ENCODE measurements at regions not wholly inside any gene's neighbourhood (a gene's known extent, or its start where the extent isn't known, plus 50 kb on each side); places are given as distances from the start of the nearest gene placed in this dataset.

GRCh38 chr1:222171005-222171404 lies 376.9 kb downstream of the HHIPL2 start:
- no peak for DNase-seq (ENCODE audit: low read depth in 2 of 2)

DNA sequence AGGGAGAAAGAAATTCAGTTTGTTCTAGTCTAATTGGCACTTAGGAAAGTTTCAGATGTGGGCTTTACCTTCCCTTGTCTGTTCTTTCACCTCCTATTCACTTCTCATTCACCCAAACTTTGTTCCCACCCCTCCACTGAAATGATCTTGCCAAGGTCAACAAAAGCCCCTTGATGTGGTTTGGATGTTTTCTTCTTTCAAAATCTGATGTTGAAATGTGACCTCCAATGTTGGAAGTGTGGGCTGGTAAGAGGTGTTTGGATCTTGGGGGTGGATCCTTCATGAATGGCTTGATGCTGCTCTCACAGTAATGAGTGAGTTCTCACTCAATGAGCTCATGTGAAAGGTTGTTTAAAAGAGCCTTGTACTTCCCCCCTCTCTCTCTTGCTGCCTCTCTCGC lies 379.3 kb downstream of the HHIPL2 start:
- no peak for DNase-seq (ENCODE audit: low read depth in 2 of 2)

GRCh38 chr1:222167896-222168295 lies 380.0 kb downstream of the HHIPL2 start:
- DNase-seq (ENCODE audit: low read depth in 2 of 2) = no peak

- DNase-seq (ENCODE audit: low read depth in 2 of 2) = peak in 1 of 2 donors; percentile 7
These were observed 380.8 kb downstream of the HHIPL2 start for GRCh38 chr1:222167111-222167510.

GRCh38 chr1:222165629-222166028 lies 382.3 kb downstream of the HHIPL2 start:
- DNase-seq (ENCODE audit: low read depth in 2 of 2) = no peak

DNA sequence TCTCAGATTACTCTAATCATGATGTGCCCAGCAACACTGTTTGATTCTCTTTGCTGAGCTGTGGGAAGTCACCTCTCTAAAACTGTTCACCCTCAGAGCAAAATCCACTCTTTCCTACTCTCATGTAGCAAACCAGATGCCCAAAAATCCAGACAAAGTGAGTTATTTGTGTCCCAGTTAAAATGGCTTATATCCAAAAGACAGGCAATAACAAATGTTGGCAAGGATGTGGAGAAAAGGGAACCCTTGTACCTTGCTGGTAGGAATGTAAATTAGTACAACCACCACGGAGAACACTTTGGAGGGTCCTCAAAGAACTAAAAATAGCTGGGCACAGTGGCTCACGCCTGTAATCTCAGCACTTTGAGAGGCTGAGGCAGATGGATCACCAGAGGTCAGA lies 384.0 kb downstream of the HHIPL2 start:
- no peak for DNase-seq (ENCODE audit: low read depth in 2 of 2)

GRCh38 chr1:222161676-222162075 lies 386.2 kb downstream of the HHIPL2 start:
- DNase-seq (ENCODE audit: low read depth in 2 of 2) = no peak

- DNase-seq (ENCODE audit: low read depth in 2 of 2) = no peak
These were observed 390.3 kb downstream of the HHIPL2 start for GRCh38 chr1:222157612-222158011.

DNA sequence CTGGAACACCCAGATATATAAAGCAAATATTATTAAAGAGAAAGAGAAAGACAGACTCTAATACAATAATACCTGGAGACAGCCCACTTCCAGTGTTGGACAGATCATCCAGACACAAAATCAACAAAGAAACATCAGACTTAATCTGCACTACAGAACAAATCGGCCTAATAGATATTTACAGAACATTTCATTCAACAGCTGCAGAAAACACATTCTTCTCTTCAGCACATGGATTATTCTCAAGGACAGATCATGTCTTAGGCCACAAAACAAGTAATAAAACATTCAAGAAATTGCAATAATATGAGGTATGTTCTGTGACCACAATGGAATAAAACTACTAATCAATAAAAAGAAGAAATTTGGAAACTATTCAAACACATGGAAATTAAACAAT lies 398.3 kb upstream of the DUSP10 start:
- DNase-seq (ENCODE audit: low read depth in 2 of 2) = no peak

DNA sequence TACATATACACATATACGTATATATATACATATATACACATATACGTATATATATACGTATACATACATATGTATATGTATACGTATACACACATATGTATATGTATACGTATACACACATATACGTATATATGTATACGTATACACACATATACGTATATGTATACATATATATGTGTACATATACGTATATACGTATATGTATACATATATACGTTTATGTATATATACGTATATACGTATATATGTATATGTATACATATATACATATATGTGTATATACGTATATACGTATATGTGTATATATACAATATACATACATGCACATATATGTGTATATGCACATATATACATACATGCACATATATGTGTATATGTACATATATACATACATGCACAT lies 396.2 kb upstream of the DUSP10 start:
- DNase-seq (ENCODE audit: low read depth in 2 of 2) = no peak

DNA sequence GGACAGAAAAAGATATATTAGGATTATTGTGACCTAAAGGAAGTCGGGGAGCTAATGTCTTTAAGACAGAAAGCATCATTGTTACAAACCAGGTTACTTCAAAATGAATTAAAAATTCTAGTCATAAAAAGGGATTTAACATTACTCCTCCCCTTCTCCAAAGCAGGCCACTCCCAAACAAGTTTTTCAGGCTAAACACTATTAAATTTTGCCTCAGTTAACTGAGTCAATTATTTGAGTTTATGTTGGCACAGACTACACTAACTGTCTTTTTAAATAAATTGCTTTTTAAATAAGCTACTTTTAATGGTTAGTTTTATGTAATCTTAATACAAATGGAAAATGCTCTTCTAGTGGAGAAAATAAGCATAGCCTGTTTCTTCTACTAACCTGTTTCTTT lies 395.0 kb upstream of the DUSP10 start:
- no peak for DNase-seq (ENCODE audit: low read depth in 2 of 2)

DNA sequence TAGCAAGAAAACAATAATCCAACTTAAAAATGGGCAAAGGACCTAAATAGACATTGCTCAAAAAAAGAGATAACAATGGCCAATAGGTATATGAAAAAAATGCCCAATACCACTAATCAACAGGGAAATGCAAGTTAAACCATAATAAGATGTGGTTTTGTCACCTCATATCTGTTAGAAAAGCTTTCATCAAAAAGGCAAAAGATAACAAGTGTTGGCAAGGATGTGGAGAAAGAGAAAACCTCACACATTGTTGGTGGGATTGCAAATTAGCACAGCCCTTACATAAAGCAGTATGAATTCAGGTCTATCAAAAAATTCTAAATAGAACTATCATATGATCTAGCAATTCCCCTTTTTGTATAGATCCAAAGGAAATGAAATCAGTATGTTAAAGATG lies 387.2 kb upstream of the DUSP10 start:
- DNase-seq (ENCODE audit: low read depth in 2 of 2) = no peak

DNA sequence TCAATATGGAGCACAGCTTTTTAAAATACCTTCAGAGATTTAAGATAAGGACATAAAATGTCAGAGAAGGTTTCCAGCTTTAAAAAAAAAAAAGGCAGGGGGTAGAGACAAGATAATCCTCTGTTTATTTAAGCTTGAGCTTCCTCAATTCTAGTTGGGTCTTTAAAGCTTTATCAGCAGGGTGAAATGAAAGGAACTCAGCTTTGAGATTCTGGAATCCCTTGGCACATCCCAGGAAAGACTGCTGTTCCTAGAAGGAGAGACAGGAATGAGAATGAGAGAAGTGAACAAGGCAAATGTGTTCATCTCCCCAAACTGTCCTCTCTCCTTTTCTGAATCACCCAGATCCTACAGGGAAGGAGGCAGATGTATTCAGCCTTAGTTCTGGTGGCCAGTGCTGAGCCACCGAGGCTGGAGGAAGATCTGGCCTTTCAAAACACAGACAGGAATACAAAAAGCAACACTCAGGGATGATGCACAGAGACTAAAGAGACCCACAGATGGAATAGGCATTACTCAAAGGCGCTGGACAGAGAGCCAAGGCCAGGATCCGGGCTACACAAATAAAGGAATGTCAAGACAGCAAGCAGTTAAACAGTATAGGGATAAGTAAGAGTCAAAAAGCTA lies 385.8 kb upstream of the DUSP10 start:
- DNase-seq (ENCODE audit: low read depth in 2 of 2) = no peak

GRCh38 chr1:222127096-222127495 lies 385.2 kb upstream of the DUSP10 start:
- no peak for DNase-seq (ENCODE audit: low read depth in 2 of 2)

- DNase-seq (ENCODE audit: low read depth in 2 of 2) = no peak
These were observed 384.2 kb upstream of the DUSP10 start for GRCh38 chr1:222126052-222126451.

- no peak for DNase-seq (ENCODE audit: low read depth in 2 of 2)
These were observed 382.7 kb upstream of the DUSP10 start for GRCh38 chr1:222124602-222125001.

DNA sequence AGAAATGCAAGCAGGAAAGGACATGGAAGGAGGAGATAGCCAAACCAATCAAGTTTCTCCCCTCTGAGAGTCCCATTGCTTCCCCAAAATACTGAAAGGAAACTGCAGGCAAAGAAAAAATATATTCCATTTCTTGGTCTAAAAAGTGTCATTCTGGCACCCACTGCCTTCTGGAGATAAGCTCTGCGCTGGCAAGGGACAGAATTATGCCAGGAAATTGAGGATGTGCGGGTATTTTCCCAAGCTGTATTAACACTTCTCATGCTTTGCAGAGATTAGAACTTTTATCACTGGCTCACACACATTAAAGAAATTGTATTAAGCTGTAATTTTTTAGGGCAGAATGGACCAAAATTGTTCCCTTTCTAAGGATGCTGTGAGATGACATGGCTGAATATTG lies 381.2 kb upstream of the DUSP10 start:
- DNase-seq (ENCODE audit: low read depth in 2 of 2) = no peak

- no peak for DNase-seq (ENCODE audit: low read depth in 2 of 2)
These were observed 375.9 kb upstream of the DUSP10 start for GRCh38 chr1:222117809-222118208.

GRCh38 chr1:222114536-222115156 lies 372.8 kb upstream of the DUSP10 start:
- no peak for DNase-seq (ENCODE audit: low read depth in 2 of 2)

GRCh38 chr1:222109836-222110235 lies 367.9 kb upstream of the DUSP10 start:
- DNase-seq (ENCODE audit: low read depth in 2 of 2) = no peak

GRCh38 chr1:222107975-222108374 lies 366.1 kb upstream of the DUSP10 start:
- no peak for DNase-seq (ENCODE audit: low read depth in 2 of 2)

- DNase-seq (ENCODE audit: low read depth in 2 of 2) = no peak
These were observed 365.4 kb upstream of the DUSP10 start for GRCh38 chr1:222107267-222107666.

DNA sequence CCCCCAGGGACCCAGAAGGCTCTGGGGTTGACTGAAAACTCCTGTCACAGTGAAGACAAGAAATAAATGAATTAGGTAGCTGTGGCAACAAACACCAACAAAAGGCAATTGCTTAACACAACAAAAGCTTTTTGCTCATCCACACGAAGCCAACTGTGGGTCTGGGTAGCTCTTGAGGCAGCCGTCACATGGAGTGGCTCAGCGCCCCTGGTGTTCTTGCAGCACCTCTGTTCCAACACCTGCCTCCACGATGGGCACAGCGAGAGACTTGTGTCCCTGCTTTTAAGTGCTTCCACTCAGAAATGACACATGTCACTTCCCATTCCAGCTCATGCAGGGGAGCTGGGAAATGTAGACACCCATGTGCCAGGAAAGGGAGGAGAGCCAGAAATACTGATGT lies 364.5 kb upstream of the DUSP10 start:
- no peak for DNase-seq (ENCODE audit: low read depth in 2 of 2)

DNA sequence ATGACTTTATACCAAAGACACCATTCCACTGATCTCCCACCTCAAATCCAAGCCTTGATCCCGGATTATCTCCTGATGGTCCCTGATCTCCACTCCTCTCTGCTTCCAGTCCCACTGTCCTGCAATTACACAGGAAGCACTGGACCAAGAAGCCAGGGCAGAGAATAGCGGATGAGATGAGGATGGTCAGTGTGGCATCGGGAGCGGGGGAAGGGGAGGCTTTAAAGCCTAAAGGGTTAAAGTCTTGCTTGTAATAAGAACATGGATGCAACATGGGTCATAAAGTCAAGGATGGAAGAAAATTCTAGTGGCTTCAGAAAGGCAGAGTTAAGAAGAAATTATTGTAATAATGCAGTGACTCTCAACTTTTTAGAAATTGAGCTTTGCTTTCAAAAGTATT lies 364.0 kb upstream of the DUSP10 start:
- no peak for DNase-seq (ENCODE audit: low read depth in 2 of 2)
